CD4-positive, CD25-positive, alpha-beta regulatory T cell (primary cell): ENCODE measurements at regions not wholly inside any gene's neighbourhood (a gene's known extent, or its start where the extent isn't known, plus 50 kb on each side); places are given as distances from the start of the nearest gene placed in this dataset.

Source experiments
- ATAC-seq, 2 donors: fragments of 150-1000 bp; cut with Tn5 transposase; one replicate each; pipeline ENCODE4 v1.10.0; 2021; ENCODE audit warnings: low read depth in 2 of 2, moderate number of reproducible peaks in 2 of 2, moderate library complexity in 1 of 2
- DNase-seq, 3 donors: peaks; one replicate each; pipeline versions ENCODE4 v3.0.0 to v3.0.0-alpha.2; 2012 to 2022; ENCODE audit warnings: mixed read lengths in 1 of 3
- H3K27ac ChIP-seq: one replicate; pipeline ENCODE4 v1.7.0; 2013; ENCODE audit warnings: mild to moderate bottlenecking, low read length; ENCODE audit not compliant: insufficient read depth, poor library complexity, severe bottlenecking
- H3K27me3 ChIP-seq: one replicate; pipeline ENCODE4 v1.7.0; 2013; ENCODE audit warnings: low read length; ENCODE audit not compliant: control insufficient read depth, insufficient read depth
- H3K36me3 ChIP-seq: one replicate; pipeline ENCODE4 v1.7.0; 2013; ENCODE audit warnings: mild to moderate bottlenecking, low read length, moderate library complexity; ENCODE audit not compliant: control insufficient read depth, insufficient read depth
- H3K4me1 ChIP-seq: 2 replicates; pipeline ENCODE4 v1.7.0; 2013; ENCODE audit warnings: mild to moderate bottlenecking, low read length; ENCODE audit not compliant: insufficient read depth, control insufficient read depth, poor library complexity, severe bottlenecking
- H3K4me3 ChIP-seq: one replicate; pipeline ENCODE4 v1.7.0; 2013; ENCODE audit warnings: low read depth, mild to moderate bottlenecking, low read length, moderate library complexity
- H3K9me3 ChIP-seq, 2 experiments: 1 replicate in 1 of 2; 2 replicates in 1 of 2; pipeline ENCODE4 v1.7.0; 2013; ENCODE audit warnings: low read length in 2 of 2, mild to moderate bottlenecking in 1 of 2, moderate library complexity in 1 of 2; ENCODE audit not compliant: control insufficient read depth in 2 of 2
- H3K27ac Mint-ChIP-seq, 3 donors: one replicate each; pipeline ENCODE4 v1.8.0; 2020 to 2022; ENCODE audit warnings: mild to moderate bottlenecking in 3 of 3, mixed read lengths in 3 of 3, moderate library complexity in 2 of 3
- H3K27me3 Mint-ChIP-seq: one replicate; pipeline ENCODE4 v1.8.0; 2022; ENCODE audit warnings: mild to moderate bottlenecking, mixed read lengths
- H3K36me3 Mint-ChIP-seq: one replicate; pipeline ENCODE4 v1.8.0; 2020; ENCODE audit warnings: mixed read lengths
- H3K4me1 Mint-ChIP-seq, 4 donors: one replicate each; pipeline ENCODE4 v1.8.0; 2020 to 2022; ENCODE audit warnings: mixed read lengths in 4 of 4, mild to moderate bottlenecking in 1 of 4
- H3K4me3 Mint-ChIP-seq, 4 donors: one replicate each; pipeline ENCODE4 v1.8.0; 2020 to 2022; ENCODE audit warnings: mild to moderate bottlenecking in 4 of 4, mixed read lengths in 4 of 4, moderate library complexity in 3 of 4
- H3K9me3 Mint-ChIP-seq, 7 donors: one replicate each; pipeline ENCODE4 v1.8.0; 2020 to 2022; ENCODE audit warnings: mixed read lengths in 7 of 7, mild to moderate bottlenecking in 3 of 7, moderate library complexity in 2 of 7

GRCh38 chr5:25500635-25501034 lies 855.9 kb upstream of the CDH10 start:
- Histone ChIP-seq H3K27me3 (no peaks in the 10 kb centered on the region), H3K4me3 (no peak overlapping the region), H3K4me1 (no peaks in the 10 kb centered on the region), H3K9me3 (peaks cover 0 to 8% of the 10 kb centered on the region in 2 experiments), H3K27ac (no peak overlapping the region), H3K36me3 (no peaks in the 10 kb centered on the region)
- Mint-ChIP-seq H3K27ac (no peak overlapping the region), H3K27me3 (no peaks in the 10 kb centered on the region), H3K4me1 (no peaks in the 10 kb centered on the region), H3K4me3 (no peak overlapping the region), H3K36me3 (no peaks in the 10 kb centered on the region), H3K9me3 (peaks cover 2 to 32% (median 4%) of the 10 kb centered on the region in 7 donors)
- DNase-seq, result no peak
- ATAC-seq, result no peak

- Mint-ChIP-seq H3K9me3 (peaks cover 2 to 12% (median 6%) of the 10 kb centered on the region in 7 donors), H3K27me3 (no peaks in the 10 kb centered on the region), H3K4me3 (no peak overlapping the region), H3K36me3 (no peaks in the 10 kb centered on the region), H3K27ac (no peak overlapping the region), H3K4me1 (no peaks in the 10 kb centered on the region)
- no peaks in the 10 kb centered on the region for H3K4me1 ChIP-seq
- H3K36me3 ChIP-seq, result no peaks in the 10 kb centered on the region
- no peaks in the 10 kb centered on the region for H3K27me3 ChIP-seq
- H3K27ac ChIP-seq, result no peak overlapping the region
- DNase-seq (no peak), ATAC-seq (no peak)
- no peak overlapping the region for H3K4me3 ChIP-seq
- H3K9me3 ChIP-seq, result peaks cover 0 to 10% of the 10 kb centered on the region in 2 experiments
These were observed 845.2 kb upstream of the CDH10 start for GRCh38 chr5:25489834-25490538.

GRCh38 chr5:25488119-25488518 lies 843.3 kb upstream of the CDH10 start:
- ATAC-seq (no peak), DNase-seq (no peak)
- H3K9me3 Mint-ChIP-seq, result peaks cover under 1 to 15% (median 8%) of the 10 kb centered on the region in 7 donors
- no peaks in the 10 kb centered on the region for H3K4me1 Mint-ChIP-seq
- no peak overlapping the region for H3K27ac Mint-ChIP-seq
- no peaks in the 10 kb centered on the region for H3K36me3 ChIP-seq
- H3K4me1 ChIP-seq, result no peaks in the 10 kb centered on the region
- H3K27ac ChIP-seq, result no peak overlapping the region
- H3K4me3 Mint-ChIP-seq, result no peak overlapping the region
- no peak overlapping the region for H3K4me3 ChIP-seq
- peaks cover 0 to 10% of the 10 kb centered on the region in 2 experiments for H3K9me3 ChIP-seq
- no peaks in the 10 kb centered on the region for H3K27me3 Mint-ChIP-seq
- no peaks in the 10 kb centered on the region for H3K36me3 Mint-ChIP-seq
- H3K27me3 ChIP-seq, result no peaks in the 10 kb centered on the region

GRCh38 chr5:25484391-25484790 lies 839.6 kb upstream of the CDH10 start:
- Histone ChIP-seq H3K4me3 (no peak overlapping the region), H3K27ac (no peak overlapping the region), H3K36me3 (no peaks in the 10 kb centered on the region), H3K4me1 (no peaks in the 10 kb centered on the region), H3K27me3 (no peaks in the 10 kb centered on the region), H3K9me3 (peaks cover 0 to 10% of the 10 kb centered on the region in 2 experiments)
- Mint-ChIP-seq H3K27me3 (no peaks in the 10 kb centered on the region), H3K4me3 (no peak overlapping the region), H3K27ac (no peak overlapping the region), H3K9me3 (peaks cover 0 to 15% (median 5%) of the 10 kb centered on the region in 7 donors), H3K36me3 (no peaks in the 10 kb centered on the region), H3K4me1 (no peaks in the 10 kb centered on the region)
- no peak for DNase-seq
- ATAC-seq, result no peak

- Histone ChIP-seq H3K27me3 (no peaks in the 10 kb centered on the region), H3K9me3 (no peaks in the 10 kb centered on the region), H3K4me1 (no peaks in the 10 kb centered on the region), H3K4me3 (no peak overlapping the region), H3K27ac (no peak overlapping the region), H3K36me3 (no peaks in the 10 kb centered on the region)
- H3K36me3 Mint-ChIP-seq, result no peaks in the 10 kb centered on the region
- H3K4me3 Mint-ChIP-seq, result no peak overlapping the region
- H3K27ac Mint-ChIP-seq, result no peak overlapping the region
- no peaks in the 10 kb centered on the region for H3K4me1 Mint-ChIP-seq
- DNase-seq (no peak), ATAC-seq (no peak)
- peaks cover 0 to 11% (median 7%) of the 10 kb centered on the region in 7 donors for H3K9me3 Mint-ChIP-seq
- no peaks in the 10 kb centered on the region for H3K27me3 Mint-ChIP-seq
These were observed 836.7 kb upstream of the CDH10 start for GRCh38 chr5:25481463-25481862.

- Histone ChIP-seq H3K9me3 (peaks cover 2 to 5% of the 10 kb centered on the region in 2 experiments), H3K27me3 (no peaks in the 10 kb centered on the region), H3K4me3 (no peak overlapping the region), H3K27ac (no peak overlapping the region), H3K36me3 (no peaks in the 10 kb centered on the region), H3K4me1 (no peaks in the 10 kb centered on the region)
- DNase-seq (no peak), ATAC-seq (no peak)
- H3K4me3 Mint-ChIP-seq, result no peak overlapping the region
- H3K9me3 Mint-ChIP-seq, result peaks cover 2 to 33% (median 11%) of the 10 kb centered on the region in 7 donors
- no peak overlapping the region for H3K27ac Mint-ChIP-seq
- no peaks in the 10 kb centered on the region for H3K36me3 Mint-ChIP-seq
- H3K4me1 Mint-ChIP-seq, result no peaks in the 10 kb centered on the region
- no peaks in the 10 kb centered on the region for H3K27me3 Mint-ChIP-seq
These were observed 814.3 kb upstream of the CDH10 start for GRCh38 chr5:25459082-25459481.

GRCh38 chr5:25458628-25459027 lies 813.9 kb upstream of the CDH10 start:
- no peak for ATAC-seq
- Mint-ChIP-seq H3K27me3 (no peaks in the 10 kb centered on the region), H3K4me3 (no peak overlapping the region), H3K27ac (no peak overlapping the region), H3K4me1 (no peaks in the 10 kb centered on the region), H3K9me3 (peaks cover 3 to 30% (median 9%) of the 10 kb centered on the region in 7 donors), H3K36me3 (no peaks in the 10 kb centered on the region)
- no peak overlapping the region for H3K27ac ChIP-seq
- peaks cover 2 to 5% of the 10 kb centered on the region in 2 experiments for H3K9me3 ChIP-seq
- no peak for DNase-seq
- no peak overlapping the region for H3K4me3 ChIP-seq
- no peaks in the 10 kb centered on the region for H3K36me3 ChIP-seq
- H3K4me1 ChIP-seq, result no peaks in the 10 kb centered on the region
- H3K27me3 ChIP-seq, result no peaks in the 10 kb centered on the region

- DNase-seq, result no peak
- H3K27ac ChIP-seq, result no peak overlapping the region
- Mint-ChIP-seq H3K27me3 (no peaks in the 10 kb centered on the region), H3K36me3 (no peaks in the 10 kb centered on the region), H3K9me3 (peaks cover 5 to 32% (median 7%) of the 10 kb centered on the region in 7 donors), H3K4me3 (no peak overlapping the region), H3K27ac (no peak overlapping the region), H3K4me1 (no peaks in the 10 kb centered on the region)
- no peak overlapping the region for H3K4me3 ChIP-seq
- peaks cover 0 to 13% of the 10 kb centered on the region in 2 experiments for H3K9me3 ChIP-seq
- H3K4me1 ChIP-seq, result no peaks in the 10 kb centered on the region
- no peak for ATAC-seq
- H3K27me3 ChIP-seq, result no peaks in the 10 kb centered on the region
- H3K36me3 ChIP-seq, result no peaks in the 10 kb centered on the region
These were observed 808.7 kb upstream of the CDH10 start for GRCh38 chr5:25453500-25453899.
